ENCODE measurements at regions not wholly inside any gene's neighbourhood (a gene's known extent, or its start where the extent isn't known, plus 50 kb on each side); places are given as distances from the start of the nearest gene placed in this dataset.

- TF ChIP-seq CTCF (IDR thresholded peaks at IDR 0.05): no peak
- no peak overlapping the region for H3K27ac Mint-ChIP-seq (ENCODE audit: unreplicated experiment)
- peaks cover 7% of the 10 kb centered on the region for H3K4me1 Mint-ChIP-seq (ENCODE audit: low read depth)
- no peaks in the 10 kb centered on the region for H3K27me3 Mint-ChIP-seq (ENCODE audit: low read depth)
- no peaks in the 10 kb centered on the region for H3K36me3 Mint-ChIP-seq (ENCODE audit: low read depth)
- no peak for DNase-seq (ENCODE audit: low spot score)
- peaks cover 14% of the 10 kb centered on the region for H3K9me3 Mint-ChIP-seq (ENCODE audit: low read depth)
- no peak overlapping the region for H3K4me3 Mint-ChIP-seq (ENCODE audit: unreplicated experiment)
Measured at GRCh38 chr5:164376843-164377242, 871.4 kb downstream of the MAT2B start.

- DNase-seq (ENCODE audit: low spot score): no peak
- Mint-ChIP-seq H3K4me3 (ENCODE audit: unreplicated experiment) (no peak overlapping the region), H3K27me3 (ENCODE audit: low read depth) (no peaks in the 10 kb centered on the region), H3K4me1 (ENCODE audit: low read depth) (peaks cover 7% of the 10 kb centered on the region), H3K9me3 (ENCODE audit: low read depth) (peaks cover 19% of the 10 kb centered on the region), H3K36me3 (ENCODE audit: low read depth) (peaks cover 1% of the 10 kb centered on the region), H3K27ac (ENCODE audit: unreplicated experiment) (no peak overlapping the region)
- TF ChIP-seq CTCF (IDR thresholded peaks at IDR 0.05): no peak
Measured at GRCh38 chr5:164377746-164378145, 872.3 kb downstream of the MAT2B start.

- no peaks in the 10 kb centered on the region for H3K4me1 Mint-ChIP-seq (ENCODE audit: low read depth)
- no peaks in the 10 kb centered on the region for H3K27me3 Mint-ChIP-seq (ENCODE audit: low read depth)
- peaks cover 26% of the 10 kb centered on the region for H3K9me3 Mint-ChIP-seq (ENCODE audit: low read depth)
- no peak overlapping the region for H3K4me3 Mint-ChIP-seq (ENCODE audit: unreplicated experiment)
- H3K36me3 Mint-ChIP-seq (ENCODE audit: low read depth): peaks cover 5% of the 10 kb centered on the region
- H3K27ac Mint-ChIP-seq (ENCODE audit: unreplicated experiment): no peak overlapping the region
- no peak for TF ChIP-seq CTCF (IDR thresholded peaks at IDR 0.05)
- no peak for DNase-seq (ENCODE audit: low spot score)
Measured at GRCh38 chr5:164383662-164384061, 878.2 kb downstream of the MAT2B start.

GRCh38 chr5:164392531-164392930 is 887.1 kb downstream of the MAT2B start:
- no peak overlapping the region for H3K4me3 Mint-ChIP-seq (ENCODE audit: unreplicated experiment)
- no peak overlapping the region for H3K27ac Mint-ChIP-seq (ENCODE audit: unreplicated experiment)
- peaks cover 4% of the 10 kb centered on the region for H3K27me3 Mint-ChIP-seq (ENCODE audit: low read depth)
- DNase-seq (ENCODE audit: low spot score): no peak
- no peaks in the 10 kb centered on the region for H3K4me1 Mint-ChIP-seq (ENCODE audit: low read depth)
- no peak for TF ChIP-seq CTCF (IDR thresholded peaks at IDR 0.05)
- no peaks in the 10 kb centered on the region for H3K36me3 Mint-ChIP-seq (ENCODE audit: low read depth)
- no peaks in the 10 kb centered on the region for H3K9me3 Mint-ChIP-seq (ENCODE audit: low read depth)

- Mint-ChIP-seq H3K4me1 (ENCODE audit: low read depth) (no peaks in the 10 kb centered on the region), H3K27ac (ENCODE audit: unreplicated experiment) (no peak overlapping the region), H3K36me3 (ENCODE audit: low read depth) (no peaks in the 10 kb centered on the region), H3K27me3 (ENCODE audit: low read depth) (peaks cover 4% of the 10 kb centered on the region), H3K4me3 (ENCODE audit: unreplicated experiment) (no peak overlapping the region), H3K9me3 (ENCODE audit: low read depth) (no peaks in the 10 kb centered on the region)
- TF ChIP-seq CTCF (IDR thresholded peaks at IDR 0.05): no peak
- DNase-seq (ENCODE audit: low spot score): no peak
Measured at GRCh38 chr5:164394686-164395194, 889.3 kb downstream of the MAT2B start.
